GM19467 (cell line): ENCODE measurements at regions not wholly inside any gene's neighbourhood (a gene's known extent, or its start where the extent isn't known, plus 50 kb on each side); places are given as distances from the start of the nearest gene placed in this dataset.

Experiments used
- ATAC-seq: cut with Tn5 transposase; IDR thresholded peaks from one replicate; pipeline ENCODE4 v1.9.1; 2021; ENCODE audit warnings: mild to moderate bottlenecking, moderate library complexity; ENCODE audit not compliant: unreplicated experiment

DNA sequence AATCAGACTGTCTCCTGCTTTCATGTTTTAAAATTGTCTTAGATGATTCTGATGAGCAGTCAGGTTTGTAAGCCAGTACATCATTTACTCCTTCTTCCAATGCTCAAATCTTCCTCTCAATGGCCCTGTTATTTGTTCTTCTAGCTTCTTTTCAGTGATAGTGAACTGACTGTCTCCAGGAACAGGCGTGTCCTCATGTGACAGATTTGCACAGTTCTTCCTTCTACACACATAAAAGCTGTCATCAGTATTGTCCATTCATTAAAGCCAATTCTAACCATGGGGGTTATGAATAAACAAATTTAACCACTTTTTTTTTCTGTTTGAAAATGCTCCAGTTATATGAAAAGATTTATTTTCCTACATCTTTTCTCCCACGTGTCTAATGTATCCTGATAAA, 308.7 kb upstream of the SORCS1 start:
- ATAC-seq: no peak

- no peak for ATAC-seq
Observed at GRCh38 chr10:107471911-107472310, 307.4 kb upstream of the SORCS1 start.

- ATAC-seq: no peak
Observed at GRCh38 chr10:107453561-107453960, 289.1 kb upstream of the SORCS1 start.

GRCh38 chr10:107451047-107451446, 286.5 kb upstream of the SORCS1 start:
- ATAC-seq: no peak

DNA sequence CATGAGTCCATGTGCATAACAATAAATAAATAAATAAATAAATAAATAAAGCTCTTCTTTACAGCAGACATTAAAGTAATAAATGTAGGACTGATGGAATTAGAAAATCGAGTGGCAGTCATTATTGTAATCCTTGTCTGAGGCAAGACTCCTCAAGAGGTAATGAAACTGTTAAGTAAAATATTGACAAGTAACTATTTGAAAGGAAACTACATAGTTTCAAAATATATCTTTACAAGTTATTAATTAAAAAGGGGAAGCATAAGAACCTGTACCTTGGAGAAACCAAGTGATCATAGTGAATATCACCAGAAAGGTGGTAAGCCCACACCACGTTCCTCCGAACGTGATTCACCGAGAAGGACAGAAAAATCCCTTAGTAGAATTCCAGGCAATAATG, 285.6 kb upstream of the SORCS1 start:
- ATAC-seq: peak; percentile 79

DNA sequence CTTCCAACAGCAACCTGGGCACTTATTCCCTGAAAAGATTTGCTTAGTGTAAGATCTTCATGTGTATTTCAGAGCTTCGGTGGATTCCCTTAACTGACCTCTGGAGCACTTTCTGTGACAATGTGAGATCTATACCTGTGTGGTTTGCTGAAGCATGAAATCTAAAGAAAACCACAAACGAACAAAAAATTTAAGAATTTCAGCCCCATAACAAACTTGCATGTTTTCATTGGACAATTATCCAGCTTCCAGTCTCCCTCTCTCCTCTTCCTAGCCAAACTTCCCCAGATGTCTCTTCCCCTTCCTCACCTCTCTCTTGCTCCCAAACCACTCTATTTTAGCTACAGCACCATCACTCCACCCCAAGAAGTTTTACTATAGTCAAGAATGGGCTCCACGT, 279.9 kb upstream of the SORCS1 start:
- ATAC-seq: no peak

DNA sequence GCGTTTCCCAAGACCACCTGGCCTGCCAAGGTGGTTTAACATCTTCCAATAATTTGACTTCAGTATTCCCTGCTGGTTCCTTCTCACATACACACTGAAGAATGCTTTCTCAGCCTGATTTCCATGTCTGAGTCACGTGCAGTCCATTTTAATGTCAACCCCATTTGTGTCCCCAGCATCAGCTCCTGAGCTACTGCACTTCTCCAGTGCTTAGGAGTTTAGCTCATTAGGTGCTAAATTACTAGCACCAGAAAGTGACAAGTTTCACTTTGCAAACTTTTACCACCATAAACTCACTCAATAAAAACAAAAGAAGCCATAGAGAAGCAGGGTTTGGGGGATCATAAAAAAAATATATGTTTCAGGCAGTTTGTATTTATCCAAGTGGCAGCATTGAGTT, 279.3 kb upstream of the SORCS1 start:
- ATAC-seq: no peak

DNA sequence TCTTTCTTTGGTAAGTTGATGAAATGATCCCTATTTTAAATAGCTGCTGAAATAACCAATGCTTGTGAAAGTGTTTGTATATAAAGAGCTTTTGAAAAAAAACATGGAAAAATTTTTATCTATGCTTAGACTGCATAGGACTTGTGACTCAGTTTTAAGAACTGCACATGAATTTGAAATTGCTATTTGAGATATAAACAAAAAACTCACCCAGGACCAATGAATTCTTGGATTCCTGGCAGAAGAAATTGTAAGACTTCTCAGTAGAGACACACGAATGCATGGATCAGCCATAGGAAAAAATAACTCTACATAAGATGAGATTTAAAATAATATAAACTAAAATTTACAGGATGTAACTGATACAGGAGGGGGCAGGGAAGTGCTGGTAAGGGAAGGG, 278.8 kb upstream of the SORCS1 start:
- no peak for ATAC-seq

- ATAC-seq: peak; percentile 96
Observed at GRCh38 chr10:107442035-107442505, 277.6 kb upstream of the SORCS1 start.

GRCh38 chr10:107440741-107441140, 276.2 kb upstream of the SORCS1 start:
- no peak for ATAC-seq

DNA sequence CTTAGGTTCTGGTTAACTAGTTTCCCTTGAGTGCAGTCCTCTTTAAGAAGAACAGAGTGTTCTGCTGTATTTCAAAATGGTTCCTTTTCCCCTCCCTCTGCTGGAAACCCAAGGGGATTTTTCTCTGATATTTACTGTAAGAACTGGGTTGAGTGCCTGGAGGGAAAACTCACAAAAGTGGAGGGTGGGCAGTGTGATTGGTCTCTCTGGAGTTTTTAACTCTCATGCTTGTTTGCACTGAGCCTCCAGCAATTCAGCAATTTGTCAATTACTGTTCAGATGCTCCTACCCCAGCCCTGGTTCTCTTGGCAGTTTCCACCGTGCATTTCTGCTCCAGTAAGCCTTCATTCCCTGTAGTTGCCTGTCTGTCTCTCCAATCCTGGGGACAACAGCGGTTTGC, 273.4 kb upstream of the SORCS1 start:
- no peak for ATAC-seq

DNA sequence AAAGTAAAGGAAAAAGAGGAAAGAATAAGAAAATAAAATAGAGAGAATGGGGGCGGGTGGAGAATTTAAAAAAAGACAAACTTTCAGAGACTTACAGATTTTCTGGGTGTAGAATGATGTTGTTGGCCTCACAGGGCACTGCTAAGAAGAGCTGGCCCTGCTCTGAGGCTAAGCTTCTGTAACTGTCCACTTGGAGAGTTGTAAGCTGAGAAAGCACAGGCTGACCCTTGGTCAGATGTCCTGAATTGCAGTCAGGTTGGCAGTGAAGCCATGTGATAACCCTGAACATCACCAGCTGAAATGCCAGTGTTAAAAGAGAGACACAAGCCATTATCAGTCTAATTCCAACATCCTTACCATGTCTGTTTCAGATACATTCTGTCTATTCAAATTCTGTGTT, 272.1 kb upstream of the SORCS1 start:
- no peak for ATAC-seq

DNA sequence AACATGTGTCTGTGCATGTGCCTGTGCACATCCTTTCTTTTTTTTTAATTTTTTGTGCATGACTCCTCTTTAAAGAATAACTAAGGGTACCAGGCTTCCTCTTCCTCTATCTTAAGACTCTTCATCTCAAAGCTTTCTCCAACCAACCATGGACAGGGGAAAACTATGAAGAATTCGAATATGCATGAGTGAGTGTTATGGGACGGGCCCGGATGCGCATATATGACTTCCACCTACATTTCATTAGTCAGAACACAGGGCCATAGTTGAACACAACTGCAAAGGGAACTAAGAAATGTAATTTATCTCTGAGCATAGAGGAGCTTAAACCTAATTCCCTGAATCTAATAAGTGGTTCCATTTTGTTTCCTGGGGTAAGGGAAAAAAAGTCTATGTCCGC, 270.3 kb upstream of the SORCS1 start:
- no peak for ATAC-seq

- ATAC-seq: no peak
Observed at GRCh38 chr10:107434201-107434600, 269.7 kb upstream of the SORCS1 start.

- no peak for ATAC-seq
Observed at GRCh38 chr10:107433605-107434004, 269.1 kb upstream of the SORCS1 start.

GRCh38 chr10:107430446-107430845, 265.9 kb upstream of the SORCS1 start:
- no peak for ATAC-seq

DNA sequence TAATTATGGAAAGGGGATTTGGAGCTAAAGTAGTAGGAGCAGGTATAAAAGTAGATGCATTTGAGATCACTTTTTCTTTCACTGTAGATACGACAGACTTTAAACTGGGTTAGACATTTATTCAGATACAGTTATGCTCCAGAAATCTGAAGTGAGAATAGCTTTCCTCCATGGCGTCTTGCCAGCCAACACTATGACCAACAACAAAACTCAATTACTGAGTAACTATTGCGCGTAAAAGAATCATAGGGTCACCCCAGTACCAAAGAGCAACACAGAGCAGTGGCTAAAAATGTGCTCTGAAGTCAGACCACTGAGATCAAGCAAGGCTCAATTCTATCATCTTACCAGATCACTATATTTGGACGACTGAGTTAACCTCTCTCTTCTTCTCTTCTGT, 262.5 kb upstream of the SORCS1 start:
- no peak for ATAC-seq

- peak; percentile 79 for ATAC-seq
Observed at GRCh38 chr10:107425931-107426553, 261.5 kb upstream of the SORCS1 start.

DNA sequence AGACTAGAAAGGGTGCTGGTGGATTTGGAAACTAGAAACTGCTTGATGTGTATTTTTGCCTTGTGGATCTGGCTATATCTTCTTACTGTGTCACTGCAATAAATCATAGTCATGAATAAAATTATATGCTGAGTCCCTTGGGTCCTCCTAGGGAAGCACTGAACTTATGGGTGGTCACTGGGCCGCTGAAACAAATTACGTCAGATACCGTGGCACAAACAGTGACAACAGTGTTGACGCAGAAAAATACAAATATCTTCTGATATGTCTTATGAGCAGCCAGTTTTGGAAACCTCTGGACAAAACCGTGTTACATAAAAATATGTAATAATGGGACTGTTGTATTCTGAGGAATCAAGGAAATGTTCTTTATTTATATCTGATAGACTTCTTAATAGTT, 260.1 kb upstream of the SORCS1 start:
- no peak for ATAC-seq

DNA sequence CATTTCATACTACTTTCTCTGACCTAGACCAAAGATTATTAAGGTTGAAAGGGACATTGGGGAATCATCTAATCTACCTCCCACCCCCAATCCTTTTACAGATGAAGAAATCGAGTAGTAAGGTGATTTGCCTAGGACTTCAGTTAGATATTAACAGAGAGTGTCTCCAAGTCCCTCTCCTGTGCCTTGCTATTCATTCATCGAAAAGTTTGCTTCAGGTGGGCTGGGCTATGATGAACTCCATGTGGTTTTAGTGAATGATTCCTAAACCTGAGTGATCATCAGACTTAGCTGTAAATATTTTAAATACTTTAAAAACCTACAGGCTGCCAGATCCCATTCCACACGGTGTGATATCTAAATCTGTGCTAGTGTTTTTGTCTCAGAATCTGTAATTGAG, 259.4 kb upstream of the SORCS1 start:
- no peak for ATAC-seq

DNA sequence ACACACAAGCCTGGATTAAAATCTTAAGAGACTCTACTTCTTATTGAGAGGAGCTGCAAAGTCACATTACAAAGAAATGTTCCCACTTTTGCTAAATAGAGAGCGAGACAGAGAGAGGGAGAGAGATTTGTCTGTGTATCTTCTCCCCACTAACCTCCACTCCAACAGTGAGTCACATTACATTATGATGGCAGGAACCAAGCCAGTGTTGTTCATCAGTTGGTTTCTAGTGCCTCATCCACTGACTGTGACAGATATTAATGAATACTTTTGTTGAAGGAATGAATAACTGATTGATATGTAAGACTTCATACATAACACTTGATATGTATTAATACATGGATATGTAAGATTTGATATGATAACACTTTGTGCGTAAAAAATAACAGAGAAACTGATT, 258.2 kb upstream of the SORCS1 start:
- no peak for ATAC-seq

DNA sequence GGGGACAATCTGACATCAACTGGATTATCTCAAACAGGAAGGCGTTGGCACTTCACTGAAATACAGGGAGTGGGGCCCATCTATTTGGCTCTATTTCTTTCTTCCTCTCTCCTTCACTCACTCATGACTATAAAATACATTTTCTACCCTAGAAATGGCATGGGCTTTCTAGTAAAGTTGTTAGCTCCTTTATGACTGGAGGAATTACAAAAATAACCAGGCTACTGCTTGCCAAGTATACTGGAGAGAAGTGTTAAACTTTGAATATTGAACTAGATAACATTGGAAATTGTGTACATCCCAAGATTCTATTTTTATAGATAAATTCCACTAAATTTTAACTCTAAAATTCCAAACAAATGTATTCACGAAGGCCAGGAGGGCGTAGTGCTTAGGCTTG, 255.7 kb upstream of the SORCS1 start:
- no peak for ATAC-seq

DNA sequence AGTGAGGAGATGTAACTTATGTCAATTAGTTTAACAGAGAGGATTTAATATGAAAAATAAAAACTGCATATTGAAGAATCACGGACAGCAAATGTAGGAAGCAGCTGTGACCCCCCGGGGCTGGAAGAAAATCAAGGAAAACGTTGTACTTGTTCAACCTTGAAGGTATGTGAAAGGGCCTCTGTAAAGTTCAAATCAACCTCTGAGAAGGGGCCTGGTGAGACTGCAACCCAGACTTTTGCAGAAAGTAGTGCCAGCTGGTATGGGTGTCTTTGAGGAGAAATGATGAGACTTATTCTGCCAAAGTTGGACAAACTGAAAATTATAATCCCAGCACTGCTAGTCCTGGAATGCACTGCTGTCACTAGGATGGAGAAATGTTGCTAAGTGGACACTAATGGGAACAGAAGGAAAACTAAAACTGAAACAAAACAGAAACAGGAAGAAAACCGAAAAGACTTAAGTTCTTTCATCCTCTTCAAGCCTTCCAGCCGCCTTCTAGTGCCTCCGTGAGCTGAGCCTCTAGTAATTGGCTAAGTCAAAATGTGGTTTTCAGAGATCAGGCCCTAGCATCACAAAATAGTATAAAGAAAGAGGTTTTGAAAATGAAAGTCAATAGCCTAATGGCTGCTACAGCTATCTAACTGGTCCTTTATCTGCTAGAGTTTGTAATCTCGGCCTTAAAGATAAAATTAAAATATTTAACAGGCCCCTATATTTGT, 253.7 kb upstream of the SORCS1 start:
- peak; percentile 57 for ATAC-seq
